Endothelial cell of umbilical vein (primary cell): ENCODE measurements at regions not wholly inside any gene's neighbourhood (a gene's known extent, or its start where the extent isn't known, plus 50 kb on each side); places are given as distances from the start of the nearest gene placed in this dataset.

Experiments
- JUN ChIP-seq: IDR thresholded peaks from 2 replicates; pipeline ENCODE4 v1.6.1; 2011; ENCODE audit warnings: borderline replicate concordance, low read depth; ENCODE audit not compliant: insufficient read length, insufficient read depth
- MAX ChIP-seq: IDR thresholded peaks from 2 replicates; pipeline ENCODE4 v1.6.1; 2011; ENCODE audit not compliant: insufficient read depth, insufficient read length
- MYC ChIP-seq: IDR thresholded peaks from one replicate; pipeline ENCODE4 v1.6.1; 2011; ENCODE audit warnings: mild to moderate bottlenecking, low read depth, low read length
- POLR2A ChIP-seq: IDR thresholded peaks from 2 replicates; pipeline ENCODE4 v1.6.1; 2012; ENCODE audit warnings: low read depth, mild to moderate bottlenecking, control low read depth, low read length
- POLR2AphosphoS5 ChIP-seq: IDR thresholded peaks from 2 replicates; pipeline ENCODE4 v1.6.1; 2012; ENCODE audit warnings: low read depth, mild to moderate bottlenecking, control low read depth, low read length, moderate library complexity; ENCODE audit not compliant: insufficient read depth
- TF ChIP-seq, protein P1 (sequence below), 2 donors: IDR thresholded peaks; 1 replicate in 1 of 2; 2 replicates in 1 of 2; pipeline ENCODE4 v1.5.1; 2011; ENCODE audit warnings: low read length in 2 of 2, mild to moderate bottlenecking in 2 of 2, moderate library complexity in 2 of 2, control low read depth in 1 of 2, inconsistent platforms in 1 of 2, low read depth in 1 of 2; ENCODE audit not compliant: insufficient read depth in 1 of 2; ENCODE audit errors: extremely low read depth in 1 of 2

DNA sequence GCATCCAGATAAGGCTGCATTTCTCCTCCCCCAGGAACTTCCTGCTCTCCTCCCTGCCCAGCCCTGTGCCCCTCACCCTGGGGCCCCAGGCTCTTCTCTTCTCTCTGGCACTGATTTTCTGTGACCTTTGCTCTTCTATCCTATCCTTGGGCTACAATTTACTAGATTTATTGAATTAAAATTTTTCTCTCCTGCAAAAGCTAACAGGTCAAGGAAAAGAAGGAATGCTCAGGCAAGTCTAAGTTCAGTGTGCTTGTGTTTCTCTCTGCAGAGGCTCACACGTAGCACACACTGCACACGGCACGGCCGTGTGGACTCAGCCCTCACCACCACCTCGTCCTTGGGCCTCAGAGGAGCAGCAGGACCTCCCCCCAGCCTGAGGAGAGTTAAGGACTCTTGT, 94.2 kb upstream of the SNTG2 start:
- no peak for TF ChIP-seq MAX
- TF ChIP-seq POLR2A, result no peak
- TF ChIP-seq, protein P1, sequence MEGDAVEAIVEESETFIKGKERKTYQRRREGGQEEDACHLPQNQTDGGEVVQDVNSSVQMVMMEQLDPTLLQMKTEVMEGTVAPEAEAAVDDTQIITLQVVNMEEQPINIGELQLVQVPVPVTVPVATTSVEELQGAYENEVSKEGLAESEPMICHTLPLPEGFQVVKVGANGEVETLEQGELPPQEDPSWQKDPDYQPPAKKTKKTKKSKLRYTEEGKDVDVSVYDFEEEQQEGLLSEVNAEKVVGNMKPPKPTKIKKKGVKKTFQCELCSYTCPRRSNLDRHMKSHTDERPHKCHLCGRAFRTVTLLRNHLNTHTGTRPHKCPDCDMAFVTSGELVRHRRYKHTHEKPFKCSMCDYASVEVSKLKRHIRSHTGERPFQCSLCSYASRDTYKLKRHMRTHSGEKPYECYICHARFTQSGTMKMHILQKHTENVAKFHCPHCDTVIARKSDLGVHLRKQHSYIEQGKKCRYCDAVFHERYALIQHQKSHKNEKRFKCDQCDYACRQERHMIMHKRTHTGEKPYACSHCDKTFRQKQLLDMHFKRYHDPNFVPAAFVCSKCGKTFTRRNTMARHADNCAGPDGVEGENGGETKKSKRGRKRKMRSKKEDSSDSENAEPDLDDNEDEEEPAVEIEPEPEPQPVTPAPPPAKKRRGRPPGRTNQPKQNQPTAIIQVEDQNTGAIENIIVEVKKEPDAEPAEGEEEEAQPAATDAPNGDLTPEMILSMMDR (IDR thresholded peaks at IDR 0.05; ENCODE audit: extremely low read depth in 1 of 2, insufficient read depth in 1 of 2, low read depth in 1 of 2, low read length in 2 of 2), result no peak
- no peak for TF ChIP-seq MYC
- TF ChIP-seq JUN, result no peak
- TF ChIP-seq POLR2AphosphoS5, result no peak
